HL-60/S4 (cell line): ENCODE measurements at regions not wholly inside any gene's neighbourhood (a gene's known extent, or its start where the extent isn't known, plus 50 kb on each side); places are given as distances from the start of the nearest gene placed in this dataset.

Experiments used
- in situ Hi-C: fragments of 300-500 bp; cut with MboI; formaldehyde crosslinking; loops from 2 replicates; pipeline ENCODE4 v1.14.3; 2022; ENCODE audit warnings: low sequenced_read_pairs

DNA sequence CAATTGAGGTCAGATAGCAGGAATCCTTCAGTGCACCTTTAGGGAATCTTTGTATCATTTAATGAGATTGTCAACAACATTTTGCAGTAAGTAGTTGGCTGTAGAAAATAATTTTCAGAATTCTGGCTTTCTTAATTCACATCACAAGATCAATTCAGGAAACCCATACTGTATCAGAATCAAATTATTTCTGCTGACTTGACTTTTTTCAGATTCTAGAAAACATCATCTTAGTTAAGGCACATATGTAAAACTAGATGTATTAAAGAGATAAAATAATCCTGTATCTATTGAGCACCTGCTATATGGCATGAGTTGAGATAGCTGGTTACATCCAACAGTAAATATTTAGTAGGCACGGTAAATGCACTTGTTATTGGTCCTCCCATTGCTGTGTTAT, 791.4 kb downstream of the TDRD15 start:
- in situ Hi-C loops: no loop called here

DNA sequence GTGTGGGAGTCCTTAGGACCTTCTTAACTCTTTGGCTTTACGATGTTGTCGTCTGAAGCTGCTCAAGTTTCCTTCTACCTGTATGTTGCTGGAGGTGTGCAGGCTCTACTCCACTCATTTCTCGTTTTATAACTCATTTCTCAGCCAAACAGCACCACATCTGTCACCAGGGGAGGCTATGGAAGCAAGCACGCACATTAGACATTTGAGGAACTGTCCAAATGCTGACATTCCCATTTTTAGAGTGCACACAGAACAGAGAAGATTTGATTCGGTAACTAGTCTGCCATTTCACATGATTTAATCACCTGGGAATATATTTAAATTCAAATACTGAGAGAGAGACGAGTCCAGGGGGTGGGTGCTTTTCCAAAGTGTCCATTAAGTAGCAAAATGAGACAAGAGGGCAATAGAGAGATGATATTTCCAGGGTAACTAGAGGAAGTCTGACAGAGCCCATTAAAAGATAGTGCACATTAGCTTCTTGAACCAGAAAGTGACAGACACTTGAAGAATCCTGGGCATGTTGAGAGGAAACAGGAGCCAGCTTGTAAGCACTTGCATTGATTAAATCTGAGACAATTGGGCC, 793.3 kb downstream of the TDRD15 start:
- in situ Hi-C loops: no loop called here

DNA sequence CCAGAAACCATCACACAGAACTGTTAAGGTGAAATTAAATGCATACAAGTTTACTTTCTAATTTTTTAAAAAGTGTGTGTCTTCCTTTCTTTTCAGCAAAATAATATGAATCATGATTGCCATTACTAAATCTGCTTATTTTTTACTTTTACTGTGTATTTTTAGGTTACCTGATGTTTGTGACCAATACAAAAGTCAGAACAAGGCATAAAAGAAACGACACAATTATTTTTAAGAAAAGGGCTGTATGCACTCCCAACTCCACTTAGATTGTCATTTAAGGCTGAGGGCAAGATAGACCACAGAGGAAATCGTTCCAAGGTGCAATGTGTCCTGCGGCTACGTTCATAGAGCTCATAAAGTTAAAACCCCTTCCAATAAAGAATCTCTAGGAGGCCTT, 797.0 kb downstream of the TDRD15 start:
- in situ Hi-C loops: no loop called here

DNA sequence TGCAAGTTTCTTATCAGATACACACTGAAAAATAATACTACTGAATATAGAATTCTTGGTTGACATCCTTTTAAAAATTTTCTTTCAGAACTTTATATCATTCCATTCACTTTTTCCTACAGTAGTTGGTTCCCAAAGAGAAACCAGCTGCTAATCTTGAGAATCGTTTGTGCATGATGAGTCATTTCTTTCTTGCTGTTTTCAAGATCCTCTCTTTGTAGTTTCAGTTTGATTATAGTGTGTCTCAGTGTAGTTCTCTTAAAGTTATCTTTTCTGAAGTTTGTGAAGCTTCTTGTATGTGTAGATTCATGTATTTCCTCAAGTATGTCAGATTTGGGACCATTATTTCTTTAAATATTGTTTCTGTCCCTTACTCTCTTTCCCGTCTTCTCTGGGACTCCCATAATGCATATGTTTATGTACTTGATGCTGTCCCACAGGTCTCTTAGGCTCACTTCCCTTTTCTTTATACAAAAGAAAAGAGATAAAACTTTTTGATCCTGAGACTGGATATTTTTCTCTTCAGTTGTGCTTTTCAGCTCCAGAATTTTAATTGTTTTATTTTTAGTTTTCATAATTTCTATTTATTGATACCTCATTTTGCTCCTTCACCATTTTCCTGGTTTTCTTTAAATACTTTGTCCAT, 801.0 kb downstream of the TDRD15 start:
- in situ Hi-C loops: no loop called here

DNA sequence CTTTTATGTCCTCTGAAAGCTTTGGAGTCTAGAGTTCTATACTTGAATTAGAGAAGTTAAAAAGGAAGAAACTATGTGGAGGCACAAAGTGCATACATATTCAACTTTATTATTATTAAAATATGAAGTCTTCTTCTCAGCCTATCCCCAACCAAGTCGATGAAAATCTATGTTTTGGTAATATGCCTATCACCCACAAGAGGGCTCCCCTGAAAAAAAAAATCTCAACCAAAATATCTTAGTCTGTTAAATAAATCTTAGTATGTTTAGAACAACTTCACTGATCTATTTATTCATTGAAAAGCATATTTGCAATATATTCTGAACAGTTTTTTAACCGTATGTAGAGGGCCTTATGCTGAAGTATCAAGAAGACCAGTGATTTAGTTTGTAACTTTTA, 804.5 kb downstream of the TDRD15 start:
- in situ Hi-C loops: no loop called here

DNA sequence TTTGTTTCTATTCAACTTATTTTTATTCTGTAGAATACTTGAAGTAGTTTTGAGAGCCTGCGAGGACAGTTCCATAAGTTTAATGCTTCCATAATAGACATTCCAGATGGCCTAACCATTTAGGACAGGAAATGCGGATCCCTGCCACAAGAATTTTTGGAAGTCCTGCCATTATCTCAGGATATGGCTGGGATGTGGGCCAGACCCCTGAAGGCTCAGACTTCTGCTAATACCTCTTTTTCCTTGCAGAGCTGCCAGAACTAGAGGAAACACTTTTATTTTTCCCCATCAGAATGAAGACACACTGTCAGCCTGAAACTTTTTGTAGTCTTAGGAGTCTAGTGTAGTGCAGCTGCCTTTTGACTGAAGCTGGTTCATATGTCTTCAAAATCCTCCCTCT, 806.5 kb downstream of the TDRD15 start:
- in situ Hi-C loops: no loop called here

DNA sequence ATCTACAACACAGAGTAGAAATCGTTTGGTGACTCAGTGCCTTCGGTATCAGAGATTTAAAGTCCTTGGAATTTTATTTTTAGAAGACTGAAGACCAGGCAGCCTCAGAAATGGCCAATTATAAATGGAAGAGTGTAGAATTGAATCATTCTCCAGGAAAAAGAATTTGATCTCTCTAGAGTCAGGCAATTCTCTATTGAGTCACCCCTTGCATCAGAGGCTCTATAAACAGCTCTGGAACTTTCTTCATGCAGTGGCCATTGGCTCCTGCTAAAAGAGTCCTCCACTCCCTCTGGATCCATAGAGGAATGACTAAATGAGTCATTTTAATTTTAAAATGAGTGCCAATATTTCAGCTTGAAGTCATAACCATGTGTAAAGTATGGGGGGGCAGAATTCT, 816.2 kb downstream of the TDRD15 start:
- in situ Hi-C loops: no loop called here

DNA sequence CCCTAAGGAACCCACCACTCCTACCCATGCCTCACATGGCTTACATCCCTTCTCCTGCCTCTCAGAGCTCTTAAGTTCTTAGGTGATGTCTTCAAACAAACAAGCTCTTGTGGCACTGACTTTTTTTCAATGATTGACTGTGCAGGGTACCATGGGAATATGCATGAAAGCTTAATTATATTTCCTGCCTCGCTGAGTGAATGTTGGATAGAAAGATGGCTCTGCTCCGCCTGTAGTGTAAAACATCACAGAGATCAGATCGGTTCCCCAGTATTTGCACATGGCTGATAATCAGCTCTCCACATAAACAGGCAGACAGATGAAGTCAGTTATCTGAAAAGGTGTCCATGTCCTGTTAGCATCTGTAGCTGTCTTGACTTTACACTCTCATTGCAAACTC, 820.8 kb downstream of the TDRD15 start:
- in situ Hi-C loops: no loop called here

DNA sequence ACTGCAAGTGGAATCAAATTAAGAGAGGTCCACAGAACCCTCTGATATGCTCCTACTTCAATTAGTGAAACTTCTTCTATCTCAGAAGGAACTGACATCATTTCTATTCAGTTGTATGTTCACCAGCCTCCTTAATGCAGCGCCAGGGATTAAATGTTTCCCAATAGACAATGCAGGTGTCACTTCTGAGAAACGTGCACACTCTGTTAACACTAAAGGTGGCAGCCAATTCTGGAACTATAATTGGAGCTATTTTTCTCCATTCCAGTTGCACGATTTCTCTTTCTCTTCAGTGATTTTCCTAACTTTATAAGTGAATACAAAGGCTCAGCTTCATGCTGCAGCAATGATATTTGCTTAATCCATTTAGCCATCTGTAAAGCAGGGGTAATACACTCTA, 821.9 kb downstream of the TDRD15 start:
- in situ Hi-C loops: no loop called here

DNA sequence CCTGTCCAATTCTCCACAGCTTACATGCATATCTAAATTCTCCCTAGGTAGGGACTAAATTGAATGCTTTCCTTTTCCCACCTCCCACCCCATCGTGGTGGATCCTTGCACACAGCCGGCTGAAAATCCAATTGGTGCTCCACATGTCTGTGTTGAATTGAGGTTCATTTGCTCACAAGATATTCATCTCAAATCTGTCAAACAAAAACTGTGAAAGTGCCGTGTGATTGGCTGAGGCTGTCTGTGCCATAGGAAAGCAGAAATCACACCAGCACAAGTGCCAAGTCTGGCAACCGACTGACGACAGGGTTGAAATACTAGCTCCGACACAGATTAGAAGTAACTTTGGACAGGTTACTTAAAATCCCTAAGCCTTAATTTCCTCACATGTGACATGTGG, 823.3 kb downstream of the TDRD15 start:
- in situ Hi-C loops: no loop called here

DNA sequence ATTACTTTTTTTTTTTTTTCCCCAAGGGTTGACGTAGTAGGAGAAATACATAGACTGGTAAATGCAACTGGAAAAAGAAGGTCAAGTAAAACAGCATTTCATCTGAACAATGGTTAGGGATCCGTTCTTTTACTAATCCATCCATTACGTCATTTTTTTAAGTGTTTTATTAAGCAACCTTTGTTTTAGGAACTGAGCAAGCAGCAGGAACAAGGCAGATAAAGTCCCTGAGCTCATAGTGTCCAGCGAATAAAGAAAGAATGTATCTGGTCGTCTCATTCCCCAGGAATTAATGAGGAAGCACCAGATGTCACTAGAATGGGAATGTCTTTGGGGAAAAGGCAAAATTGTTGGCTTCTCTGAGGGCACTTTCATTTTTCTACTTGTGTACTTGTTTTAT, 842.4 kb downstream of the TDRD15 start:
- in situ Hi-C loops: no loop called here

DNA sequence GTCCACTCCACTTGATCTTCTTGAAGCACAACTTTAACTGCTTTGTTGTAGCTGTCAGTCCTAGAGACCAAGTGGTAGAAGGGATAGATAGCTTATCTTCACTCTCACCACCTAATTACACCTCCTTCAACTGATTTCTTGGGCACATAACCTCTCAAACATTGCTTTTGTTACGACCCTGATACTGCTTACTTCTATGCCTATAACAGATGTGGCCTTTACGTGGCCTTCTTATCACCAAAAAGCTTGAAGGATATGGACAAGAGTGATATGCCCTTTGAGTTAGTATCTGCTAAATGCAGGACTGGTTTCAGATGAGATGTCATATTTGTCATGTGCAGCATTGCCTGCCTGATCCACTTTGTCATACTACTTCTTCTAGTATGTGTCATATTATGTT, 847.2 kb downstream of the TDRD15 start:
- in situ Hi-C loops: no loop called here

DNA sequence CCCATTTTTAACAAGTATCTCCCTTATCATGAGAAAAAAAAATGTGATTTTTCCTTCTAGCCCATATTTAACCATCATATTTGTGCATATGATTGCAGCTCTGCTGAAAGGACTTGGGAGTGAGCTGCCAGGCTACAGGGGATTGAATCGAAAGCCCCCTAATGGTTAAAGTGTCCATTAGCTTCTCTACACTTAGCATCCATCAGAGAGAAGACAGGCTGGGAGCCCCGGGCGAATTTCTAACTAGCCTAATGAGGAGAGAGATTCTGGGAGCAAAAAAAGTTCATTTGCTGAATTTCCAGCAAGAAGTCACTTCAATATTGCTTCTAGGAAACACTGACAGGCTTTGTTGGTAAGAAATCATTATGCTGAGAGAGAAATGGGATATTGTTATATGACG, 848.8 kb downstream of the TDRD15 start:
- in situ Hi-C loops: no loop called here

DNA sequence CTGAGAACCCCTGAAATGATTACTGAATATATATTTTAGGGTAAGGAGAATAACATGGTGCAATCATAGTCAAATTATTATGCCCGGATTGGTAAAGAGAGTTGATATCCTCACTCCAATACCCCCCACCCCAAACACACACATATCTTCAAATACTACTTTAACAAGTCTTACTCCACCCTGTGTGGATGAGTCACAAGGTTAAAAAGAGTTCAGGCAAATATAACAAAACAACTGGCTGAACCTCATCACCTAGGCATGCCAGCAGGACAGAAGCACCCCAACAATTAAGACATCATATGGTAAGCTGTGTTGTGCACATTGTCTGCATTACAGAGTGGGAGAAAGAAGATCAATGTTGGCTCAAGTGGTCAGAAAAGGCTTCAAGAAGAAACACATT, 857.4 kb downstream of the TDRD15 start:
- in situ Hi-C loops: no loop called here

DNA sequence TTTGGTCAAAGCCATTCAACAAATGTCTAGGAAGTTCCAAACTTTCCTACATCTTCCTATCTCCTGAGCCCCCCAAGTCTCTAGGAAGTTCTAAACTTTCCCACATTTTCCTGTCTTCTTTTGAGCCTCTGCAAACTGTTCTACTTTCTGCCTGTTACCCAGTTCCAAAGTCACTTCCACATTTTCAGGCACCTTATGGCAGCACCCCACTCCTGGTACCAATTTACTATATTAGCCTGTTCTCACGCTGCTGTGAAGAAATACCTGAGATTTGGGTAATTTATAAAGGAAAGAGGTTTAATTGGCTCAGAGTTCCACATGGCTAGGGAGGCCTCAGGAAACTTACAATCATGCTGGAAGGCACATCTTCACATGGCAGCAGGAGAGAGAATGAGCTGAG, 869.2 kb downstream of the TDRD15 start:
- in situ Hi-C loops: no loop called here

DNA sequence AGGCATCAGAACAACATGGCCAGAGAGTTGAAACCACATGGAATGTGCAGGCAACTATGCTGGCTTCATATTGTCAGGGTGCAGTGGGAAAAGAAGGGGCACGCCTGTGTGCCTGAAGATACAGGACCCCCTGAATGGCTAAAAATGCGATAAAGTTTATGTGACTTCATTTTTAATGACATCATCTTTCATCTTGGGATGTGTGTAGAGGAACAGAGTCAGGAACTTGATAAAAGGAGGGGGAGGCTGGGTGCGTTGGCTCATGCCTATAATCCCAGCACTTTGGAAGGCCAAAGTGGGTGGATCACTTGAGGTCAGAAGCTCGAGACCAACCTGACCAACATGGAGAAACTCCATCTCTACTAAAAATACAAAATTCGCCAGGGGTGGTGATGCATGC, 872.6 kb downstream of the TDRD15 start:
- in situ Hi-C loops: no loop called here

DNA sequence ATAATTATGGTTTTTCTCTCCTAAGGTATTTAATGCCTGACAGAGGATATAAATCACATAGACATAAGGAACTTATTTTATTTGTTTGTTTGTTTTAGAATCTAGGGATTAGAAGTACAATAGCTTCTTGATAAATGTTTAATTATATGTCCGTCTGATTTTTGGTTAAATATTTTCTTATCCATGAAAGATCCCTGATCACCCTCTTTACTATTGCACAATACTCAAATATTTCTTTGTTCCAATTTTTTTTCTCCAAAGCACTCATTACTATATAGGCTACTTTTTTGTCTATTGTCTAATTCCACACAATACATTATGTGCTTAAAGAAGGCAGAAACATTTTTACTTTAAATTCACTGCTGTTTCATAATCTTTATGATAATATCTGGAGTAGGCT, 875.8 kb downstream of the TDRD15 start:
- in situ Hi-C loops: no loop called here

DNA sequence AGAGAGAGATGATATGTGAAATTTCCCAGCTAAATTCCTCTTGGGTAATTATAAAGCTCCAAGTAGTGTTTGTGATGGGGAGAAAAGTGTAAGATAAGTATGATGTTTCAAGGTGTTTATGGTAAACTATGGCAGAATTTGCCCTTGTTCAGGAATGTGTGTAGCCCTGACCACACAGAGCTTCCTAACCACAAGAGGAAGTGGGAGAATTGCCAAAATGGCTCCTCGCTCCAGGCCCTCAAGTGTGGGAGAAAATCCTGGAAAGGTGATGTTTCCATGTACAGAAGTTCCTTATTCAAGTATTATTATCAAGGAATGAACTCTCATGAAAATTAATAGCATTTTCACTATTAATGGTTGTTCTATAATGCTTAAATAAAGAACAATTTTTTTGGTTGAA, 878.3 kb downstream of the TDRD15 start:
- in situ Hi-C loops: no loop called here

DNA sequence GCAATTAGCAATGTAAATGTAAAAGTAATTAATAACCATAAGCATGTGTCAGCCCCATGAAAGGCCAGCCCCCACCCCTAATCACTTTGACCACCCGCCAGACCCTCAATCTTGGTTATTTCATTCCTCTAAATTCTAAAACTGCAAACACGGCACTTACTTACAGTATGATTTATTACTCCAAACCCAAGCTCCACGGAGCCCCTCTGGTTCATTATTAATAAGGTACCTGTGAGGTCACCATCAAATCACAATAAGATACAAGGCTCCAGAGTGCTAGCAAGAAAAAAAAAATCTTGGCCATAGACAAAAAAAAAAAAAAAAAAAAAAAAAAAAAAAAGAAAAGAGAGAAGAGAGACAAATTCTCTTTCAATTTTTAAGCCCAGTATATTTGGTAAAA, 879.5 kb downstream of the TDRD15 start:
- in situ Hi-C loops: no loop called here

DNA sequence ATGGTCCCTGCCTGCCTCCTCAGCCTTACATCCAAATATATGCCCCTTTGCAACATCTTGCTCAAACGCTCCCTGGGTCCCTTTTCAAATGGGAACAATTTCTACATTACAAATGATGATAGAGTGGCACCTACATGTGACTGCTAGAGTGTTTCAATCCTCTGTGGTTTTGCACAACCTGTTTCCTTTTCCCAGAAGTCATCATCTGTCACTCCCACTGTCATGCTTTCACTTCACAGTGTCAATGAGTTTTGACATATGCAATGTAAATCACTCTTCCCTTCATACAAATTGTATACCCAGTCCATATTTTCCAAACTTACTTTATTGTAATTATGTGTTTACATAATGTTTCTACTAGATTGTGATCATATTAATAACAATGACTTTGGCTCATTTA, 887.3 kb downstream of the TDRD15 start:
- in situ Hi-C loops: no loop called here

DNA sequence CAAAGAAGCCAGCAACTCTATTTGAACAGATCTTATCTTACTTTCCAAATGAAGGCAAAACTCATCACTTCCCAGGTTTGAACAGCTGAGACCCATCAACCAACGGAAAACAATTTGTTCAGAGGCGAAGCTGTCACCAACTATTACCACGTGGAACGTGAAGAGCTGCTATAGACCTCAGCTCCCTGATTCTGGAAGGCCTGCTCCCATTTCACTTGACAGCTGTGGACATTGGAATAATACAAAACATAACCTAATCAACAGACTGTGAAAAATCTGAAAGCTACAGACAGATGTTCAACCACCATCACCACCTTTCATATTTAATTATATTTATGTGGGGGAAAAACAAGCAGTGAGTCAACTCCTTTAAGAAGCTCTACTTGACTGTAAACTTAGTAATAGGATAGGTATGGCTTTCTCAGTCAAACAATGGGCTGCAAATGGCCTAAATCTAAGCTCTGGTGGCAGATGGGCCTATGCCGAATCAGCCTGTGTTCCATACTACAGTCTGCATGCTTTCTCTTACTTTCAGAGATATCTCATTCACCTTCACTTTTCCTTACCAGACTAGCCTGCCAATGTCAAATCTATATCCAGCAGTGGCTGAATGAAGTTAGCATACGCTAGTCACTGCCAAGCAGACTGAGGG, 896.4 kb downstream of the TDRD15 start:
- in situ Hi-C loops: no loop called here

DNA sequence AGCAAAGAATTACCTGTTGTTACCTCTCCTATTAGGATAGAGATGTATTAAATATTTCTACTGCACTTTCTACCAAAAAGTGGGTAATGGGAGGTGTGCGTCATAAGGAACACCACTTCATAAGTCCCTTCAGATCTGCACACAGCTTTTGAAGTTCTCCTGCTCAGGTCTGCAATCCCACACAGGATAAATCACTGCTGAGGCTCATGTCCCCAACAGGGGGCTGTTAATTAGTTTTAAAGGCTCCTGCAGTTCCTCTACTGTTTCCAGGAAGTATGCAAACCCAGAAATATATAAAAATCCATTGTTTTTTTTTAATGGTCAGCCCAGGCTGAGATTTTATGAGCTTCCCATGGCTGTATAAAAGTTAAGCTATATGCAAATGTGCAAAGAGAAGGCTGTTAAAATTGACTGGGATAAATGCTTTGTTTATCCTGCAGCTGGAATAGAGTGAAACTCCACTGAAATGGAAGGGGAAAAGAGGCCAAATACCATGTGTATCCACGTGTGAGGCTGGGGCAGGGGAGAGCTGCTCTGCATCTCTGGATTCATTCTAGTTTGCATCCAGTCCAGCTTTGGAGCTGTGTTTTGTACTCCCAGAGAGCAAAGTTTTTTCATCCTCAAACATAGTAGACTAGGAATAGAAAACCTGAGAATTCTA, 903.7 kb downstream of the TDRD15 start:
- in situ Hi-C loops: no loop called here
